IPS-NIHi7 (cell line): ENCODE measurements at regions not wholly inside any gene's neighbourhood (a gene's known extent, or its start where the extent isn't known, plus 50 kb on each side); places are given as distances from the start of the nearest gene placed in this dataset.
A peak's percentile ranks its signal among the peaks of the same experiment; 100 is the strongest.

Source experiments
- DNase-seq: peaks from one replicate; pipeline ENCODE4 v3.0.0; 2012; ENCODE audit warnings: mixed read lengths; ENCODE audit errors: extremely low spot score

GRCh38 chr3:182683858-182684257 is 109.4 kb upstream of the ATP11B start:
- no peak for DNase-seq

DNA sequence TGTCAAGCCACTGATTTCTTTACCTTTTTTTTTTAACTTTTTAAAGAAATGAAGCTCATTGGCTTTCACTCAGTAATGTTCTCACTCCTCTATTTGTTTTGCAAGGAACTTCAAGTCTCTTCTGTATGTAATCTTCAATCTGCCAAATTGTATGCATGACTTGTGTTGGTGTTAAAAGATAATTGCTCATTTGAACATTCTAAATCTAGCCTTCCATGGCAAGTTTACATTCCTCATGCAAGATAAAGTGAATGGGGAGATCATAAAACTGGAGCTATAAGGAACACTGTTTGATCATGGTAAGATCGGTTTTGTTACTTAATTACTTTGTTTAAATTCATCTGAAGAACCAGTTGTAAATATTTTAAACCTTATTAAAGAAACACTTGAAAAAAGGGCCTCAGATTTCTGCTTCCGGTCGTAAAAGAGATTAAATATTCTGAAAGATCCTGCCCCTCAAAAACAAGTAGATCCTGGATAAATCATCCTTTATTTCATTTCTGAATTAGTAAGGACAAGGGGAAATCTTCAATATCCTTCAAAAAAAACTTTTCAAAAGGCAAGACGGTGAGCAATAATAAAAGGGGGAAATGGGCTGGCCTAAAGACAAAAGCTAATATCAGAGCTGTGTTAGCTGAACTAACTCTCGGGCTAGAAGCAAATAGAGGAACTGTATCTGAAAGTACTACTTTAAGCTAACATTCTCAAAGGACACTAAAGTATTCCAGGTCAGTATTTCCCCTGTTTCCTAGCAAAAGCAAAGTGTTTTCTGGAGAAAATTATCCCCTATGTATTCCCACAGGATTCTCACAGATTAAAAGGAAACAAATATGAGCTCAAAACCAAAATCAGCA is 107.0 kb upstream of the ATP11B start:
- DNase-seq: no peak

- DNase-seq: no peak
Observed at GRCh38 chr3:182690172-182690571, 103.1 kb upstream of the ATP11B start.

DNA sequence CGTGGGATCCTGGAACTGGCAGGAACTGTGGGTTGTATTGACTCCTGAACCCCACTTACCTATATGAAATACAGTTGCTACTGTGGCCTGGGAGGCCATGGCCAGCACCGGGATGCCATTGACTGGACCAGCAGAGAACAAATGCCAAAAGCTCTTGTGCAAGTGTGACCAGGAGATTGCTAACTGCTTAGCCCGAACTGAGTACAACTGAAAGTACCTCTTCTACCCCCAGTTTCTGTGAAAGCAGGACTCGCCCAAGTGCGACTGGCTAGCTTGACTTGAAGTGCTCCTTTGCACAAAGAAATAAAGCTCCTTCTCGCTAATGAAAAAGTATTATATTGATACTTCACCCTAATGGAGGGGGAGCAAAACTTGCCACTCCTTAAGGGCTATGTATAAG is 101.3 kb upstream of the ATP11B start:
- DNase-seq: no peak

- no peak for DNase-seq
Observed at GRCh38 chr3:182692695-182693094, 100.6 kb upstream of the ATP11B start.

GRCh38 chr3:182693723-182694122 is 99.6 kb upstream of the ATP11B start:
- no peak for DNase-seq

GRCh38 chr3:182696916-182697315 is 96.4 kb upstream of the ATP11B start:
- DNase-seq: no peak

DNA sequence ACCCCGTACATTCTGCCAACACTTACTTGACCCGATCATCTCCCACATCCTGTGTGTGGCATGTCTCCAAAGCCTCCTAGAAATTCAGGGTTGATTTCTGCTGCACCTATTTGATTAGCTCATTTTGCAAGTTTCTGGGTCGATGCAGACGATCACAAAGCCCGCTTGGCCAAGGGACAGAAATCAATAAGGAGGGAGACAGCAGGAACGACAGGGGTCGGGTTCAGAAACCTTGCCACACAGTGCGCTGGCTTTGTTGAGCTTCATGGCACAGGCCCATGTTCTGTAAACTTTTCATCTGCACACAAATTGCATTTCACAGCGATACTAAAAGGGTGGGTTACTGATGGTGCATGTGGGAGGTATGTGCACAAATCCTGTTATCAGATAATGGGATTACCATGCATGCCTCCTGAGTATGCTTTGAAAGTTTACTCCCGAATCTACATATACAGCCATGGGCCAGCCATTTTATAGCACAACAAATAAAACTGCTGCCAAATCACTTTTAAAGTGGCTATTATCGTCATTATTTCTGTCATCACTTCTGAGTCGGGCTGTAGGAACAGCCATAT is 95.9 kb upstream of the ATP11B start:
- no peak for DNase-seq

- DNase-seq: no peak
Observed at GRCh38 chr3:182698078-182698477, 95.2 kb upstream of the ATP11B start.

- DNase-seq: no peak
Observed at GRCh38 chr3:182699550-182700170, 93.6 kb upstream of the ATP11B start.

GRCh38 chr3:182702216-182702615 is 91.1 kb upstream of the ATP11B start:
- no peak for DNase-seq

- no peak for DNase-seq
Observed at GRCh38 chr3:182703233-182703632, 90.1 kb upstream of the ATP11B start.

DNA sequence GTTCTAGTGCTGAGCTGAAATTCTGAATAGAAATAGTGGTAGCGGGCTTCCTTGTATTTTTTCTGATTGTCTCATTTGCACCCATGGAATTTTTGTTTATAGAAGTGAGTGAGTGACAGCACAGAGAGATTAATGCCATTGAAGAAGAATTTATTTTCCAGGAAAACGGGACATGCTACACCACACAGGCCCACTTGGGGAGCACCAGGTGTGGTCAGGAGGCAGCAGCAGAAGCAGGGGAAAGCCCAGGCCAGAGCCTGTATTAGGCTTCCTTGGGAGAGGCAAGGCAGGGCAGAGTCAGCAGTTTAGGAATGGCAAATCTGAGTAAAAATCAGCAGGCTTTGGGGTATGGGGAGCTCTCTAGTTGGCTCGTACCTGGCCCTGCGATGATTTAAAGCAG is 88.4 kb upstream of the ATP11B start:
- peak; percentile 69 for DNase-seq

GRCh38 chr3:182708810-182709209 is 84.5 kb upstream of the ATP11B start:
- no peak for DNase-seq

DNA sequence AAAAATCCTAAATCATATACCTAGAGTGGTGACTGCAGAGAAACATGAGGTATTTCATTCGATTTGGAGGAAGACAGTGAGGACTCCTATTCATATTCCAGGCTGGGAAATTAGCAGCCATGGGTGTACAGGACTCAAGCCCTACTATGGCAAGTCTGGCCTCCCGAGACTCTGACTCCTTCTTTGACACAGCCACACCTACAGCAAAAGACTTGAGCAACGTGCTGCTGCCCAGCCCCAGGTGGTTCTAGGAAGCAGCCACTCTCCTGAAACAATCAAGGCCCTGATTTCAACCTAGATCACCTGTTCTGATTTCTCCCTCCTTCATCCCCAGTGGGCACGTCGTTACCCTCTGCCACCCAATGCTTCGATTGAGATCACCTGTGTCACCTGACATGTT is 84.0 kb upstream of the ATP11B start:
- DNase-seq: no peak

- DNase-seq: peak; percentile 34
Observed at GRCh38 chr3:182710557-182711157, 82.6 kb upstream of the ATP11B start.

DNA sequence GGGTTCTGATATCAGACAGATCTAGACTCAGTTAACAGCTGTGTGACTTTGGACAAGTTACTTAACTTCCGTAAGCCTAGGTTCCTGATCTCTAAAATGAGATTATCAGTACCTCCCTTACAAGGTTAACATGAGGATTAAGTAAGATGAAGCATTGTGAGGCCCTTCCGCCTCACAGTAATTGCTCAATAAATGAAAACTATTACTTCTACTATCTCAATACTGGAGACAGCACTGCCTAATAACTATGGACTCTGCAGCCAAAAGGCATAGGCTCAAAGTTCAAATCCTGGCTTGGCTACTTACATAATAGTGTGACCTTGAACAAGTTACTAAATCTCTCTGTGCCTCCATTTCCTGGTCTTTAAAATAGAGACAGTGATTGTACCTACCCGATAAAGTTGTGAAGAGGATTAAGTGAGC is 82.0 kb upstream of the ATP11B start:
- DNase-seq: no peak

- no peak for DNase-seq
Observed at GRCh38 chr3:182711853-182712252, 81.5 kb upstream of the ATP11B start.

DNA sequence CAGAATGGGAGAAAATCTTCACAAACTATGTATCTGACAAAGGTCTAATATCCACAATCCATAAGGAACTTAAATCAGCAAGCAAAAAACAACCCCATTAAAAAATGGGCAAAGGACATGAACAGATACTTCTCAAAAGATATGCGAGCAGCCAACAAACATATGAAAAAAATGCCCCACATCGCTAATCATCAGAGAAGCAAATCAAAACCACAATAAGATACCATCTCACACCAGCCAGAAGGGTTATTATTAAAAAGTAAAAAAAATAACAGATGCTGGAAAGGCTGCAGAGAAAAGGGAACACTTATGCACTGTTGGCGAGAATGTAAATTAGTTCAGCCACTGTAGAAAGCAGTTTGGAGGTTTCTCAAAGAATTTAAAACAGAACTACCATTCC is 80.2 kb upstream of the ATP11B start:
- DNase-seq: no peak

GRCh38 chr3:182713743-182714517 is 79.4 kb upstream of the ATP11B start:
- peak; percentile 56 for DNase-seq

DNA sequence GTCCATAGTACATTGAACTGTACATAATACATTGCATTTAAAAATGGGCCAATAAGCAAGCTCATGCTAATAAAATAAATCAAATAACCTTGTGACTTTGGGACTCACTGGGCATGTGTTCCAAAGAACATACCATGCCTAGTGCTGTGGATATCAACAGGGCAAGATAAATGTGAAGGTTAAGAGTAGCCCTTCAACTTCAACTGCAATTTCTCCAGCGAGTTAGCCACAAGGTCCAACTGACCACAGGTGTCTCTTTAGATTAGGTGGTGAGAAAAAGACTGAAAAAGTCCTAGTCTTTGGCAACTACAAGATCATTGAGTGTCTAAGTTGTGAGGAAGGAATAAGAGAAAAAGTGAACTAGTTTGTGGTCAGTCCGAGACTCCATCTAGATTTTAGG is 78.3 kb upstream of the ATP11B start:
- no peak for DNase-seq
